ENCODE measurements at regions not wholly inside any gene's neighbourhood (a gene's known extent, or its start where the extent isn't known, plus 50 kb on each side); places are given as distances from the start of the nearest gene placed in this dataset.

GRCh38 chr16:49000594-49000993 is 281.0 kb downstream of the CBLN1 start:
- H2AFZ ChIP-seq (ENCODE audit: low read length), result no peak overlapping the region
- no peaks in the 10 kb centered on the region for H4K20me1 ChIP-seq (ENCODE audit: control insufficient read depth, extremely low read depth, insufficient read depth, low read length)
- no peak overlapping the region for H3K4me2 ChIP-seq (ENCODE audit: extremely low read depth, insufficient read depth, low read length)
- H3K4me3 ChIP-seq (replicated peaks in 1 of 4; ENCODE audit: control extremely low read depth in 1 of 4, insufficient read depth in 1 of 4, low read depth in 3 of 4, low read length in 4 of 4), result no peak overlapping the region
- no peaks in the 10 kb centered on the region for H3K4me1 ChIP-seq (ENCODE audit: control insufficient read depth, extremely low read depth, insufficient read depth, low read length)
- H3K9me3 ChIP-seq (ENCODE audit: control insufficient read depth, insufficient read depth, low read depth, low read length), result no peaks in the 10 kb centered on the region
- no peak for DNase-seq (ENCODE audit: low read depth in 2 of 2)
- H3K27me3 ChIP-seq (ENCODE audit: control insufficient read depth, insufficient read depth, low read length), result no peaks in the 10 kb centered on the region
- no peak overlapping the region for H3K27ac ChIP-seq (ENCODE audit: insufficient read depth, low read length)
- no peak overlapping the region for H3K9ac ChIP-seq (ENCODE audit: insufficient read depth, low read length)
- H3K79me2 ChIP-seq (ENCODE audit: control insufficient read depth, insufficient read depth, low read length), result no peaks in the 10 kb centered on the region
- TF ChIP-seq CTCF (conservative IDR thresholded peaks at IDR 0.05 in 1 of 2, IDR thresholded peaks at IDR 0.05 in 1 of 2; ENCODE audit: low read depth in 1 of 2, low read length in 2 of 2) (peak; percentile 22 to 48), EZH2 (IDR thresholded peaks at IDR 0.05; ENCODE audit: low read length, missing control alignments) (no peak)
- no peaks in the 10 kb centered on the region for H3K36me3 ChIP-seq (ENCODE audit: control insufficient read depth, insufficient read depth, low read length)

- Histone ChIP-seq H3K36me3 (ENCODE audit: control insufficient read depth, insufficient read depth, low read length) (no peaks in the 10 kb centered on the region), H2AFZ (ENCODE audit: low read length) (no peak overlapping the region), H3K9me3 (ENCODE audit: control insufficient read depth, insufficient read depth, low read depth, low read length) (no peaks in the 10 kb centered on the region), H4K20me1 (ENCODE audit: control insufficient read depth, extremely low read depth, insufficient read depth, low read length) (no peaks in the 10 kb centered on the region), H3K4me1 (ENCODE audit: control insufficient read depth, extremely low read depth, insufficient read depth, low read length) (no peaks in the 10 kb centered on the region), H3K9ac (ENCODE audit: insufficient read depth, low read length) (no peak overlapping the region), H3K27ac (ENCODE audit: insufficient read depth, low read length) (no peak overlapping the region), H3K4me2 (ENCODE audit: extremely low read depth, insufficient read depth, low read length) (no peak overlapping the region), H3K79me2 (ENCODE audit: control insufficient read depth, insufficient read depth, low read length) (no peaks in the 10 kb centered on the region), H3K27me3 (ENCODE audit: control insufficient read depth, insufficient read depth, low read length) (no peaks in the 10 kb centered on the region), H3K4me3 (replicated peaks in 1 of 4; ENCODE audit: control extremely low read depth in 1 of 4, insufficient read depth in 1 of 4, low read depth in 3 of 4, low read length in 4 of 4) (no peak overlapping the region)
- DNase-seq (ENCODE audit: low read depth in 2 of 2), result no peak
- no peak for TF ChIP-seq EZH2 (IDR thresholded peaks at IDR 0.05; ENCODE audit: low read length, missing control alignments)
- TF ChIP-seq CTCF (conservative IDR thresholded peaks at IDR 0.05 in 1 of 2, IDR thresholded peaks at IDR 0.05 in 1 of 2; ENCODE audit: low read depth in 1 of 2, low read length in 2 of 2), result no peak
Observed at GRCh38 chr16:48999508-48999907, 282.1 kb downstream of the CBLN1 start.

- H3K4me1 ChIP-seq (ENCODE audit: control insufficient read depth, extremely low read depth, insufficient read depth, low read length), result no peaks in the 10 kb centered on the region
- H2AFZ ChIP-seq (ENCODE audit: low read length), result no peak overlapping the region
- DNase-seq (ENCODE audit: low read depth in 2 of 2), result no peak
- H3K79me2 ChIP-seq (ENCODE audit: control insufficient read depth, insufficient read depth, low read length), result no peaks in the 10 kb centered on the region
- no peak overlapping the region for H3K4me2 ChIP-seq (ENCODE audit: extremely low read depth, insufficient read depth, low read length)
- no peak for TF ChIP-seq EZH2 (IDR thresholded peaks at IDR 0.05; ENCODE audit: low read length, missing control alignments)
- no peak for TF ChIP-seq CTCF (conservative IDR thresholded peaks at IDR 0.05 in 1 of 2, IDR thresholded peaks at IDR 0.05 in 1 of 2; ENCODE audit: low read depth in 1 of 2, low read length in 2 of 2)
- no peak overlapping the region for H3K4me3 ChIP-seq (replicated peaks in 1 of 4; ENCODE audit: control extremely low read depth in 1 of 4, insufficient read depth in 1 of 4, low read depth in 3 of 4, low read length in 4 of 4)
- no peak overlapping the region for H3K9ac ChIP-seq (ENCODE audit: insufficient read depth, low read length)
- no peaks in the 10 kb centered on the region for H3K27me3 ChIP-seq (ENCODE audit: control insufficient read depth, insufficient read depth, low read length)
- H3K27ac ChIP-seq (ENCODE audit: insufficient read depth, low read length), result no peak overlapping the region
- H4K20me1 ChIP-seq (ENCODE audit: control insufficient read depth, extremely low read depth, insufficient read depth, low read length), result no peaks in the 10 kb centered on the region
- H3K36me3 ChIP-seq (ENCODE audit: control insufficient read depth, insufficient read depth, low read length), result no peaks in the 10 kb centered on the region
- no peaks in the 10 kb centered on the region for H3K9me3 ChIP-seq (ENCODE audit: control insufficient read depth, insufficient read depth, low read depth, low read length)
Observed at GRCh38 chr16:48999044-48999443, 282.6 kb downstream of the CBLN1 start.

All from fibroblast of lung (primary cell).